Activated T-cell treated with anti-CD3 and anti-CD28 coated beads for 4 hours (primary cell): ENCODE measurements at regions not wholly inside any gene's neighbourhood (a gene's known extent, or its start where the extent isn't known, plus 50 kb on each side); places are given as distances from the start of the nearest gene placed in this dataset.
"Not testable (repeated sequence)": the region's sequence is repeated elsewhere in the genome, so short reads cannot be mapped to it uniquely, and the experiment has no call there.

Experiments
- DNase-seq: peaks from one replicate; pipeline ENCODE4 v3.0.0-alpha.2; 2020

DNA sequence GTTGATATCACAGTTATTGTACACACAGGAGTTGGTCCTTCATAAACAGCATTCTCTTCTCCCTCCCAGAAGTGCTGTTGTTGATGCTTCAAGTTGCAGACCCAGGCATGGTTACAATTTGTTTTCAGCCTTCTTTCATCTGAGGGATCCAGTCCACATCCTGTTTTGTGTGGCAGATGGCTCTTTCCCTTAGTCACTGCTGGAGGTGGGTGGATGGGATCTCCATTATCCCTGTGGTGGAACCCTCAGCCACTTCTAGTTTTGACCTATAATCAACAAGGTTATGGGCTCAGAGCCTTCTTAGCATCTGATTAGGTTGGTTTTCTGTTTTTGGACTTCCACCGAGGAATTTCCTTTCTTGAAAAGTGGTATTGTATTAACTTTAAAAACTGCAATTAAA lies 214.2 kb downstream of the SH2D4B start:
- DNase-seq, result no peak

DNA sequence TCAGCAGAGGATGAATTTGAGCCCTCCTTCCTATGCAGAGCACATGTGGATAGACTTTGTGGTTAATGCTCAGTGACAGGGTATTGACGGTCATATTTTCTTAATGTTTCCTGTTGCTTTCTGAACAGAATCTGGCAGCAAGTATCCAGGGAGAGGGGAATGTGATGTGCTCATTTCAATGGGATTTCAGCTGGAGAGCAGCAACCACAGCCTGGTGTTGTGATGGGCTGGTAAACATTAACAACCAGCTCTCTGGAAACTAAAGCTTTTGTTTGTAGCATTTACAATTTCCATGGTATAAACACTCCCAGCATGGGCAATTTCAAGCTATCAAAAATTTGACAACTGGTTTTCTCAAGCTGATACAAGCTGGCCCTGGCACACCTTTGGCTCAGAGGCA lies 215.9 kb downstream of the SH2D4B start:
- no peak for DNase-seq

DNA sequence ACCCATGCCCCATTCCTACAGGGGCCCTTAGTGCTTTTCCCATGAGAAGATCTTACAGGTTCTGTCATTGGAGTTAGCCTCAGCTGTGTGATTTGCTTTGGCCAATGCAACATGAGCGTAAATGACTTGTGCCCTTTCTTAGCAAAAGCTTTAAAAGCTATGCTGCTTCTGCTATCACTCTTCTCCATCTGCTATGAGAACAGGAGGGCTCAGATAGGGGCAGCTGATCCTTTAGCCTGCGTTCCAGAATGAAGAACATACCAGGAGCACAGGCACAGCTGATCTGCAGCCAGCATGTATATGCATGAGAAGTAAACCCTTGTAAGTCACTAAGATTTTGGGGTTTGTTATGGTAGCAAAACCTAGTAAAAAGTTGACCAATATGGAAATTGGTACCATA lies 218.2 kb downstream of the SH2D4B start:
- no peak for DNase-seq

DNA sequence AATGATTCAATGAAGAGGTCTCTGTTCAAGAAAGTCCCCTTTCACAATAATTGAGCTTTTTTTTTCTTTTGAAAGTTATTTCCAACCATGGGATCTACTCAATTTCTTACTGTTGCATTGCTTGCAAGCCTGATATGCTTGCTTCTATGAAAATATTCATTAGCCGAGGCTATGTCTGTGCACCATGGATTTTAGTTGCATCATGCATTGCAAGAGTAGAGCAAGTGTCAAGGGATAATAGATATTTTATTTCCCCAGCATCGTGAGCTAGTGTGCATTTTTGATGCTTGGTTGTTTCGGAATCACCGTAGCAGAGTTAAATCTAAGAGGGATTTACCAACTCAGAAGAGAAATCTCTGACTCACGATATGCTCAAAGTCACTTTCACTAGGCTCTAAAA lies 222.0 kb downstream of the SH2D4B start:
- DNase-seq, result no peak

DNA sequence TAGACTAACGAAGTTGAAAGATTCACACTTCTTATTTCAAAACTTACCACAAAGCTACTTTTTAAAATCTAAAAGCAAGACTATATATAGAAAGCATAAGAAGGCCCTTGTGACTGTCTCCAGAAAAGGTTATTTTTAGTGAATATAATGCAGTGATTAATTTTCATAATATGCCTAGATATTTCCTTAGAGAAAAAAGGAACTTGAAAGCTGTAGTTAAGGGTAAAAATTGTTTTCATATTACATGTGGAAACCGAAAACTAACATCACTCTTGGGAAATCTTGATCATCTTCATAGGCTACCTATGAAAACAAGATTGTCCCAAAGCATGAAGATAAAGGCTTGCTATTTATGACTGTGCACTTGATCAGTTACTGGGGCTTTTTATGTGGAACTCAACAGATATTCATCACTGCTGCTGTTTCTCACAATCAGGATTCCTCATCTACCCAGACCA lies 223.2 kb downstream of the SH2D4B start:
- DNase-seq, result no peak

DNA sequence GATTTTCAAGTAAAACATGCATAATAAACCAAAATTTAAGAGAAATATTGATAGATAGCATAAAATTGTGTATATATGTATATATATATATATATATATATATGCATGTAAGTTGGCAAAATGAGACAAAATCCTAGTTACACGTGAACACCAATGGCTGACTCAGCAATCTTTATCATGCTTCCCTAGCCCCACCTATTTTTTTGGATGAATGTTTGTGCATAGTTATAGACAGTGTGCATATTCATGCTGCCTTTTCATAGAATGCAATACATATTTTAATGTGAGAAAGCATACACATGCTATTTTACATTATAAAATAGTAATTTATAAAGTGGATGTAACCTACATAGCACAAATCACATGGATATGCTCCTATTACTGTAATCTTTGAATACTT lies 230.3 kb downstream of the SH2D4B start:
- no peak for DNase-seq

DNA sequence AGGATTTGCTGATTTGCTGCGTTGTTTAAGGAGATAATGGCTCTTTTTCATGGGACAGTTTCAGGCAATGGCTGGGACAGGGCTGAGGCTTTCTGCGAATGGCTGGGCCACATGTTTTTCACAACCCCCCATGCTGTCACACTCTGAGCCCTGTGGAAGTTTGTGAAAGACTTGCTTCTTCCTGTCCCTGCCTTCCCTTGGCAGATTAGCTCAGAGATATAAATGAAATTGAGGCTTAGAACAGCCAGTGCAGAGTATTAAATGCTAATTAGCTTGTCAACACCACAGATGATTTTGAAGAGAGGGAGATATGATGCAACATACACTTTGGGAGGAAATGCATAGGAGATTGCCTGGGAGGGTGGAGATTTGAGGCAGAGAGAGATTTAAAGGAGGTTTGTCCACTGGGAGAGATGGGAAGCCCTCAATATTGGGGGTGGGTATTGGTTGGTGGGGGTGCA lies 232.0 kb downstream of the SH2D4B start:
- DNase-seq, result no peak

DNA sequence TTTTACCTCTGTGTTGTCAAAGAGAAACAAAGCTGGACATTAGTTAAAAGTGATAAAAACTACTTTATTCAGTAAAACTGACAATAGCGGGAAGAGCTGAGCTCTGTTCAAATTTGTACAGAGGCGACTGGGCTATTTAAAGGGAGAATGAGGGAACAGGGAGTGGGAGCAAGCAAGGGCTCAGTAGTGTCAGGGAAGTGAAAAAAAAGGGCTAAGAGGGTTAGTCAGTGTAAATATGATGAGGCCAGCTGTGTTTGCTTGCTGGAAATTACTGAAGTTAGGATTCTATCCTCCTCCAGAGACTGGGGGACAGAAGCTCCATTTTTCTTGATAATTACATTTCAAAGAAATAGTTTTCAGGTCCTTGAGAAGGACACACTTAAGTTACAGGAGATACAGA lies 232.5 kb downstream of the SH2D4B start:
- DNase-seq, result no peak

DNA sequence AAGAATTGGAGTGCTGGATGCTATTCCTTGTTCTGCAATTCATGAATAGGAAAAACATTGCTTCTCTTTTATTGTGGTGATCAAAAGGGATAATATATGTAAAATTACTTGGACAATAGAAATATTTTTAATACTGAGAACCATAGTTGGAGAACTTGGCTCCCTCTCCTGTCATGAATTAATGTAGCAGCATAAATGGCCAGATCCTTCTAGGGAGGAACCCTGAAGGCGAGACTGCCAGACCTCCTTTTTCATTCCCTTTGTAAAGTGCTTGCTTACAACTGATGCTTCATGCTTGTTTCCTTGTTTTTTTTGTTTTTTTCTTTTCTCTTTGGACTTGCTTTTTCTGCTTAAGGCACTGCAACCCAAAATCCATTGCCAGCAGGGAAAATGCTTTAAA lies 233.6 kb downstream of the SH2D4B start:
- DNase-seq, result no peak

DNA sequence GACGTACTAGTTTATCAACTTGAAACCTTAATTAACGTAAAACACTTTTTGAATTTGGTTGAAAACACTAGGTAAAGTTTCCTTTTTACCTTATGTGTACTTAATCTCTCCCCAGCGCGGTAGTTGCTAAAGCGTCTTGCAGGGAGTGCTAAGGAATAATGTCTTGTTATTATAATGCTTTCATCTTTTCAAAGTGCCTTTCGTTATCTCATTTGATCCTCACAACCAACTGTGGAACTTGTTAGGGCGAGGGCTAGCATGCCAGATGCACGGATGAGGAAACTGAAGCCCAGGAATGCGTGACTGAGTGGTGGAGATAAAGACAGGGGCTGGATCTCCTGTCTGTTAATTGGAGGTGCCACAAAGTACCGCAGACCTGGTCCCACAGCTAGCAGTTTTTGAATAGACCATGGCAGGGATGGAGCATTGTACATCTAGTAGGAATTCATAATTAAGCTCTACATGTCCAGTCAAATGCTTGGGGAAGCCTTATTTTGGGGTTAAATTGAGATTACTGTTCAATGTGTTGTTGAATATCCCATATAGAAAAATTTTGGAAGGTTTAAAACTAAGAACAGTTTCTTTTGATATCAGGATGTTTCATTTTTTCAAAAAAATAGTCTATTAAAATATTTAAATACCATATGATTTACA lies 234.3 kb downstream of the SH2D4B start:
- DNase-seq, result no peak

DNA sequence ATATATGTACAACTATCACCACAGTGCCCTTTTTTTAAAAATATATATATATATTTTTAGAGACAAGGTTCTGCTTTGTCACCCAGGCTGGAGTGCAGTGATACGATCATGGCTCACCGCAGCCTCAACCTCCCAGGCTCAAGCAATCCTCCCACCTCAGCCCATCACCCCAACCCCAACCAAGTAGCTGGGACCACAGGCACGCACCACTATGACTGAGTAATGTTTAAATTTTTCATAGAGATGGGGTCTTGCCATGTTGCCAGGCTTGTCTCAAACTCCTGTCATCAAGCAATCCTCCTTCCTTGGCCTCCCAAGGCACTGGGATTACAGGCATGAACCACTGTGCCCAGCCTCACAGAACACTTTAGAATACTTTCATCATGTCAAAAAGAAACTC lies 234.9 kb downstream of the SH2D4B start:
- DNase-seq, result no peak

DNA sequence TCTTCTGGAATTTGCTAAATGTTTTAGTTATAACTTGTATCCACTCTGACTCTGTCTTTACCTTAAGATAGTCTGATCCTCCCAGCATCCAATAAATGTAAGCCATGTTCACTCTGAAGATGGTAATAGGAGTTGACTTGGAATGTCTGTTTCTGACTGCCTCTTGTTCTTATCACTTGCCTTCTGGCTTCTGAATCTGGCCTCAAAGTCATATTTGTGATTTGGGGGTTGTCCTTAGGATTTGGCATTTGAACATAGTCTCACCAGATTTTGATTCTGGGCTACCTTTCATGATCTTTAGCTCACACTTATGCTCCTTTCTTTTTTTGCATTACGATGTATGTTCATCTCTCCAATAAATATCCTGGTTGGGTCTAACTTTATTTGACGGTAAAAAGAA lies 247.0 kb downstream of the SH2D4B start:
- DNase-seq, result no peak

DNA sequence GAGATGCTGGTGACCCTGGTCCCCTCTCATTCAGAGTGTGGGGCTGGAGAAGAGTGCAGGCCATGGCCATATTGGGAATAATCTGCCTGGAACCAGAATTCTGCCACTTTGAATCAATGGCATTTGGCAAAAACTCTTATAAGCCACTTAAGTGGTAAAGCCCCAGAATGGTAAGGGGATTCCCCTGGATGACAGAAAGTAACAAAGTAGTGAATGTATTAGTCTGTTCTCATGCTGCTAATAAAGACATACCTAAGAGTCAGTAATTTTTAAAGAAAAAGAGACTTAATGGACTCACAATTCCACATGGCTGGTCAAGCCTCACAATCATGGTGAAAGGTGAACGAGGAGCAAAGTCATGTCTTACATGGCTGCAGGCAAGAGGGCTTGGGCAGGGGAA lies 248.6 kb downstream of the SH2D4B start:
- no peak for DNase-seq

DNA sequence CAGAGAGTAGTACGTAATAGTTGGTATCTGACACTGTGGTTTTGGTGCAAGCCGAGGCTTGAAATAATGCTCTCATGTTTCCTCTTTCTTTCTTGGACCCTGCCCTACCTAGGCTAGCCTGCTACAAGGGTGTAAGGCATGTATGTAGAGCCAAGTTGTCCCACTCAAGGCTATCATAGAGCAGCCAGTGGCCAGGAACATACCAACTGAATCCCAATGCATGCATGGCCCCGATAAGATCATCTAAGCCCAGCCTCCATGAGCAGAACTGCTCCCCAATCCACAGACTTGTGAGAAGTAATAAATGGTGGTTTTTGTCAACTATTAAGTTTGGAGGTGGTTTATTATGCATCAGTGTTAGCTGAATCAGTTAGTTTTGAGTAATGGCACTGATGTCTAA lies 250.2 kb downstream of the SH2D4B start:
- no peak for DNase-seq

DNA sequence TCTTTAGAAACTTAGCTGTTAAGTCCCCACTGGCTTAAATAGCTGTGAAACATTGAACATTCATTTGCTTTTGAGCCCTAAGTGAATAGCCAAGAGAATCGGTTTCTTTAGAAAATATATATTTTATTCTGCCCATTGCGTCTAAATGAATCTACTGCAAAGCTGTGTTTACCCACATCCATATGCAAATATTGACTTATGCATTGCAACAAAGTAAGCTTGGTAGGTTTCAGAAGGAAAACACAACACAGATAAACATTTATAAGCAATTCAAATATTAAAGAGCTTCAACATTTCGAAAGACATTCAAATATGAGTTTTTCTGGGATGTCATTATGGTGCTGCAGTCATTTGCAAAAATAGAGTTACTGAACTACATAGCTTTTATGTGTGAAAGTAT lies 257.3 kb downstream of the SH2D4B start:
- DNase-seq, result no peak

DNA sequence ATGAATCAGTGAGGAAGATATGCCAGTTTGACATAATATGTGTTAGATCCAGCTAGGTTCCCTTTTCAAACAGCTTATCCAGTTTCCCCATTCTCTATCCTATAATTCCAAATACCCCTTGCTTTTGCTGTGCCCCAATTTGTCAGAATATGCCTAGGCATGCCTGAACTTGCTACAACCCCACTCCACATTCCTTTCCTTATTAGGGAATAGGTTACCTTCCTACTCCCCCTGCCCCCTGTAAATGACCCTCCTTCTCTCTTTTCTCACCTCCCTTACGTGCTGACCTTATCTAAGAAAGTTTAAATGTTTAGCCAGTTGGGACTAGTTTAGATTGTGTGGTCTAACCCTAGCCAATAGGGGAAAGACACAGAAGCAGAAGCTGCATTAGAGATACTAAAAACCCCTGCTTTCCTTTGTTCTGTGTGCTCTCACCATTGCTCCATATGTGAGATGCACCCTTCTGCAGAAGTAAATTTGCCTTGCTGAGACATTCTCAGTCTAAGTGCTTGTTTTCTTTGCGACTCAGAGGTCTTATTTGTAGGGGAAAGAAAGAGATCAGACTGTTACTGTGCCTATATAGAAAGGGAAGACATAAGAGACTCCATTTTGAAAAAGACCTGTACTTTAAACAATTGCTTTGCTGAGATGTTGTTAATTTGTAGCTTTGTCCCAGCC lies 267.8 kb downstream of the SH2D4B start:
- DNase-seq, result no peak

DNA sequence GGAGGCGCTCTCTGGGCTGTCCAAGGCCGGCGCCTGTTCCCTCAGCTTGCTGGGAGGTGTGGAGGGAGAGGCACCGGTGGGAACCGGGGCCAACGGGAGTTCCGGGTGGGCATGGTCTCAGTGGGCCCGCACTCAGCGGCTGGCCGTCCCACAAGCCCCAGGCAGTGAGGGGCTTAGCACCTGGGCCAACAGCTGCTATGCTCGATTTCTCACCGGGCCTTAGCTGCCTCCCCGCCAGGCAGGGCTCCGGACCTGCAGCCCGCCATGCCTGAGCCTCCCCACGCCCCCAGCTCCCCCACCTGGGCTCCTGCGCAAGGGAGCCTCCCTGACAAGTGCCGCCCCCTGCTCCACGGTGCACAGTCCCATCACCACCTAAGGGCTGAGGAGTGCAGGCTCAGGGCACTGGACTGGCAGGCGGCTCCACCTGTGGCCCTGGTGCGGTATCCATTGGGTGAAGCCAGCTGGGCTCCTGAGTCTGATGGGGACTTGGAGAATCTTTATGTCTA lies 276.5 kb downstream of the SH2D4B start:
- no peak for DNase-seq

DNA sequence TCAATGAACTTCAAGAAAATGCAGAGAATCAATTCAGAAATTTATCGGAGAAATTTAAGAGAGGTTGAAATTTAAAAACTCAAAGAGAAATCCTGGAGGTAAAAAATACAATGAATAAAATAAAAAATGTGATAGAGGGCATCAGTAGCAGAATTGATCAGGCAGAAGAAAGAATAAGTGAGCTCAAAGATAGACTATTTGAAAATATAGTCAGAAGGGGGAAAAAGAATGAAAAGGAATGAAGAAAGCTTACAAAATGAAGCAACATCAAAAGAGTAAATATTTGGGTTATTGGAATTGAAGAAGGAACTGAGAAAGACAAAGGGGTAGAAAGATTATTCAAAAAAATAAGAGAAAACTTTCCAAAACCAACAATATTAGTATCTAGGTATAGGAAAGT lies 291.4 kb downstream of the SH2D4B start:
- no peak for DNase-seq

DNA sequence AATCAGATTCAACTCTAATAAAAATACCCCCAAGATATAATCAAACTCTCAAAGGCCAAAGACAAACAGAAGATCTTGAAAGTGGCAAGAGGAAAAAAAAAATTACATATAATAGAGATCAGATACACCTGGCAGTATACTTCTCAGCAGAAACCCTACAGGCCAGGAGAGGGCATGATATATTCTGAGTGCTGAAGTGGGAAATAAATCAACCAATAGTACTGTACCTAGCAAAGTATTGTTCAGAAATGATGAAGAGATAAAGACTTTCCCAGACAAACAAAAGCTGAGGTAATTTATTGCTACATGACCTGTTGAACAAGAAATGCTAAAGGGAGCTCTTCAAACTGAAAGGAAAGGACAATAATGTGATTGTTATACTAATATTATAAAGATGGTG lies 291.9 kb downstream of the SH2D4B start:
- DNase-seq, result no peak

DNA sequence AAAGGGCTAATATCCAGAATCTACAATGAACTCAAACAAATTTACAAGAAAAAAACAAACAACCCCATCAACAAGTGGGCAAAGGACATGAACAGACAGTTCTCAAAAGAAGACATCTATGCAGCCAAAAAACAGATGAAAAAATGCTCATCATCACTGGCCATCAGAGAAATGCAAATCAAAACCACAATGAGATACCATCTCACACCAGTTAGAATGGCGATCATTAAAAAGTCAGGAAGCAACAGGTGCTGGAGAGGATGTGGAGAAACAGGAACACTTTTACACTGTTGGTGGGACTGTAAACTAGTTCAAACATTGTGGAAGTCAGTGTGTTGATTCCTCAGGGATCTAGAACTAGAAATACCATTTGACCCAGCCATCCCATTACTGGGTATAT lies 295.0 kb downstream of the SH2D4B start:
- not testable (repeated sequence) for DNase-seq

DNA sequence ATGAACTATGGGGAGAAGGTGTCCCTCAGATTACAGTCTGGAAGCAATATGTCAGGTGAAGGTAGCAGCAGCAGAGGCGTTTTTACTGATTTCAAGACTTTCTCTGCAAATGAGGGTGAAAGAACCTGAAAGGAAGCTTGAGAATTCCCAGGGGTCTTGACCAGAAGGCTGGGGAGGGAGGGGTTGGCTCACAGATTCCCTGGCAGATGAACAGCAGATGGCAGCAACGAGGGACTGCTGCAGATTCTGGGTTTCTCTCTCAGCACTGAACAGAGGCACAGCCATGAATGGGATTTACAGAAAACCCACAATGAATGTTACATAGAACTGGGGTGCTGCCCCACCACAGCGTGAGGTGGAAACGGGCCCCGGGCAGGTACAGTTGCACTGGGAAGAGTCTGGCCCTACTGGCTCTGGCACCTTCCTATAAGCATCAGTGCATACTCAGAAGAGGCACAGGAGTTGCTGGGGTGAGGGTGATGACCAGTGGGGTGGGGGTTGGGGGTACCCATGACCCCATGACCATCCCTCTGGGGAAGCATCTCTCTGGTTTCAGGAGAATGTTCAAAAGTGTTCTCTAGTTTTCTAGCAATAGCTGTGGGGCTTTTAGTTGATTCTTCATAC lies 317.8 kb downstream of the SH2D4B start:
- no peak for DNase-seq

DNA sequence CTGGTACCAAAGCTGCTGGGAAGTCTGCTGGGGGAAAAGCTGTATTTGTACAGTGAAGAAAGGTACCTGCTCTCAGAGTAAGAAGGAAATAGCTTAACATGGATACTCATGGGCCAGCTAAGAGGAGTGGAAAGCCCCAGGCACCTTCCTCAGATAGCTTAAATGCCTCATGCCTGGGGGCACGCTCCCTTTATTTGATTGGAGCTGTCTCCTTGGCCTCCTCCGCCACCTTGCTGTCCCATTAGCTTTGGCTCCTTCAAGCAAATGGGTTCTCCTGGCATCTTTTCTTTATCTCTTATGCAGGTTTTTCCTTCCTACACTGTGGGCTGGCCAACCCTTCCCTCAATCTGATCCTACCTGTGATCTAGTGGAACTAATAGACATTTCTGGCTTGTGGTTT lies 318.5 kb downstream of the SH2D4B start:
- no peak for DNase-seq

DNA sequence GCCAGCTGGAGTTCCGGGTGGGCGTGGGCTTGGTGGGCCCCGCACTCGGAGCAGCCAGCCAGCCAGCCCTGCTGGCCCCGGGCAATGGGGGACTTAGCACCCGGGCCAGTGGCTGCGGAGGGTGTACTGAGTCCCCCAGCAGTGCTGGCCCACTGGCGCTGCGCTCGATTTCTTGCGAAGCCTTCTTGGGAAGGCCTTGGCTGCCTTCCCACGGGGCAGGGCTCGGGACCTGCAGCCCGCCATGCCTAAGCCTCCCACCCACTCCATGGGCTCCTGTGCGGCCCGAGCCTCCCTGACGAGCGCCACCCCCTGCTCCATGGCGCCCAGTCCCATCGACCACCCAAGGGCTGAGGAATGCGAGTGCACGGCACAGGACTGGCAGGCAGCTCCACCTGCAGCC lies 321.6 kb downstream of the SH2D4B start:
- DNase-seq, result not testable (repeated sequence)

DNA sequence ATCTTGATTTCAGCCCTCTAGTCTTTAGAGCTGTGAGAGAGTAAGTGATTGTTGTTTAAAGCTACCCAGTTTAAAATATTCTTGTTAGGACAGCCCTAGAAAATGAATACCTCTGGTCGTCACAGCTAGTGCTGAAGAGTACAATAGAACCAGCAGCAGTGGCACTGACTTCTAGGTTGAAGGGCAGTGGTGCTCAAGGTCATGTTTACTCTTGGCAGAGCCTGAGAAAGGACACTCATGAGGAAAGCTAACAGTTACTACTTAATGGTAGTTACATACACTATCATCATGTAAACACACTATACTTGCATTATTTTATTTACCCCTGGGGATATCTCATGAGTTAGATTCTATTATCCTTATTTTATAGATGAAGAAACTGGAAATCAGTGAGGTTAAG lies 323.0 kb downstream of the SH2D4B start:
- no peak for DNase-seq
